ENCODE measurements at regions not wholly inside any gene's neighbourhood (a gene's known extent, or its start where the extent isn't known, plus 50 kb on each side); places are given as distances from the start of the nearest gene placed in this dataset.

DNA sequence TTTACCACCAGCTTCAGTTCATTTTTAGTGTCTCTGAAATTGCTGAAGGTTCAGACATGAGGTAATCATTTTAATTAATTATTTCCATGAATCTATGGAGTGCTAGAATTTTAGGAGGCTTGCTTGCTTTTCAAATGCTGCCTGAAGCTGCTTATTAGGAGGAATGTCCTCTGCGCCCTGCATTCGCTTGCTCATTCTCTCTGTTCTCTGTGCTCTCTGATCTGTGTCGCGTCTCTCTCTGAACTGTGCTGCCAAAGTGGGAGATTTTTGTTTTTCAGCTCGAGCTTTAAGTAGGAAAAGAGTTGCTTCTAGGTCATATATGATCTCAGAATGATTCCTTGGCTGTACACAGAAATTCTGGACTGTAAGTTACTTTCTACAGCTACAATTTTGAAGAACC lies 101.7 kb upstream of the PRR16 start:
- no peak for FAIRE-seq

DNA sequence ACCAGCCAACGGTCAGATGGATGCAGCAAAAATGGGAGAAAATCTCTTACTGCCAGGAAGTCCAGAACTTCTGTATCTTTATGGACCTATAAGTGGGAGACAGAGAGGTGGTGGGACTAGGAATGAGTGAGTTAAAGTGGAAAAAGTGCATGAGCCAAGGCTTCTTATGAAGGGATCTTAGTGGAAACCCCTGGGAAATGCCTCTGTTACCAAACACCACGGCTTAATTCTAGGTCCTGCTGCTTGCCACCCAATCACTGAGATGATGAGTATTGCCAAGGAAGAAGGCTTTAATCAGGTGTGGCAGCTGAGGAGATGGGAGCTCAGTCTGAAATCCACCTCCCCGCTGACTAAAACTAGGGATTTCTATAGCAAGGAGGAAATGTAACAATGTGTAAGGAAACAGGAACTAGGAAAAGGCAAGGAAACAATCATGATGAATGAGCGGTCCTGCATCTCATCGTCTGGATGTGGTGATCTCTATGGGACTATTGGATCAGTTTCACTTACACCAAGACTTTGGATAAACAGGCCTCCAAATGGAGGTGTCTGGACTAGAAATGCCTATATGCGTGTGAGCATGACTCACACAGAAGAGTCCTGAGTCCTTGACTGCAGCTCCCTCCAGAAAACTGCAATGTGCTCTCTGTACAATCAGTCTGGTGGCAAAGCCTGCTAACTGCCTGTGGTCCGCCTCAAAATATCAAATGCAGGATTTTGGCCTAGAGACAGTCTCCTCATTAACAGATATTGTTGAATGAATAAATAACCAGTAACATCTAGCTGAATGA lies 98.2 kb upstream of the PRR16 start:
- FAIRE-seq: no peak

DNA sequence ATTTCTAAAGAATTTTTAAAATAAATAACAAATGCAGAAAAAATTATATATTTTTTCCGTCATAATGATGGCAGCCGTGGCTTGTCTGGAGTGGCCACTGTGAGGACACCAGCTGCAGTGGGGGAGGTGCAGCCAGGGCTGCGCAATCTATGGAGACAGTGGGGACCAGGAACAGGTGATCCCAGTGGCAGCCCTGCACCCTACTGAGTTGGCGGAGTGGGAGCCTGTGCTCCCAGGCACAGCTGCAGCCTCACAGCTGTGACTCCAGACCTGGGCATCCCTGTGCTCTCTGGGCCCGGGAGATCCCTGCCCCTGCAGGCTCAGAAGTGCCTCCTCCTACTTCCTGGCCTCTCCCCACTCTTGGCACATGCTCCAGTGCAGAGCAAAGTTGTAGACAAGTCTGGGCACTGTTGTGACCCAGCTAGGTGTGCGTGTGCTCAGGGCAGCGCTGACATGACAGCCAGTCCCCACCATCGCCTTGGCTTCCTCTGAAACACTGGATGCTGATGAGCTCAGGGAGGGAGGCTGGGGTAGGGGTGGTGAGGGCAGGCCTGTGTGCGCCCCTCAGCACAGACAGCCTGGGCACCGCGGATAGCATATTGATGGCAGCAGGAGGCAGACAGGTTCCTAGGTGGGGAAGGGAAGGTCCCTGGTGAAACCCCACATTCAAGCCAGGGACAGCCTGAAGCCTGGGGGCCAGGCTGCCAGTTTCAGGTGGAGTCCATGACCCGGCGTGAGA lies 96.0 kb upstream of the PRR16 start:
- no peak for FAIRE-seq

DNA sequence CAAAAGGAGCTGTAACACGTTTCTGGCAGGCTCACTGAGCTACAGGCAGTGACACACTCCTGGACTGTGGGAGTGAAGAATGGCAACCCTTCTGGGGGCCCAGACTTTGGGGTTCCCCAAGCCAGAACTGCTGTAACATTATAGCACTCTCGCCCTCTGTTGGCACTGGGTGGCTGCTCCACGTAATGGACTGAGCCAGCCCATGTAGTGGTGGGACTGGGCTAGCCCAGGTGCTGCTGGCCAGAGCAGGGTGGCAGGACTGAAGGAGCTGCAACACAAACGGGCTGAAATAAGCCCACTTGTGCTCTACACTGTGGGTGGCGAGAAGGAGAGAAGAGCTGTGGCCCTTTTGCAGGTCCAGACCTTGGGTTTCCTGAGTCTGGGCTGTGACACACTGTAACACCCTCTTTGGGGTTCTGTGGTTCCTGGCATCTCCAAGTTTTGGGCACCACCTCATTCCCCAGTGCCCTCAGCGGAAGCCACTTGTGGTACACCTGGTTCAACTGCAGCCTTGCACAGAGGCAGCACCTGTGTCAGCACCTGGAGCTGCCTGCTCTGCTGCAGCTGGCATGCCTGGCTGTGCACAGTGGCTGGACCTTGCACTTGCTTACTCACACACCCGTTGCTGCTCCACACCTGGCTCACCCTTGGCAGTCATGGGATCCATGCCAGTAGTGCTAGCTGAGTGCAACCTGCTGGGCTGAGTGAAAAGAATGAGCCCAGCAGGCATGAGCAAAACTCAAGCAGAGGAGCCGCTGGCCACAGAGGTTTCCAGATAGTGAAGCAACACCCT lies 95.0 kb upstream of the PRR16 start:
- FAIRE-seq: no peak

DNA sequence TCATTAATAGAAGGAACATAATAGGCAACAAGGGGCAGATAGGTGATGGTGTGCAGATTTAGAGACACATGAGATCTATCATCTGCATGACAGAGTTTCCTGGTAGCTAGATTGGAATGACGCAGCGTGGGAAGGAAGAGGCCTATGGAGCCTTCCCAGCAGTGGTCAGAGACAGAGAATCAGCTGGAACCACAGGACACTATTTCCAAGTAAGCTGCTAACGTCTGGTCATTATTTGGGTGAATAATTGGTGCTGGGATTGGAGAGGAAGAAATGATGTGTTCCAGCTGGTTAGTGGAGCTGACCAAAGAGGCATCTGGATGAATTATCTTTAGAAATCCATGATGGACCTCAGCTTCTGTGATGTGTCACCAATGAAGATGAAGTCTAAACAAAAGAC lies 91.2 kb upstream of the PRR16 start:
- no peak for FAIRE-seq

DNA sequence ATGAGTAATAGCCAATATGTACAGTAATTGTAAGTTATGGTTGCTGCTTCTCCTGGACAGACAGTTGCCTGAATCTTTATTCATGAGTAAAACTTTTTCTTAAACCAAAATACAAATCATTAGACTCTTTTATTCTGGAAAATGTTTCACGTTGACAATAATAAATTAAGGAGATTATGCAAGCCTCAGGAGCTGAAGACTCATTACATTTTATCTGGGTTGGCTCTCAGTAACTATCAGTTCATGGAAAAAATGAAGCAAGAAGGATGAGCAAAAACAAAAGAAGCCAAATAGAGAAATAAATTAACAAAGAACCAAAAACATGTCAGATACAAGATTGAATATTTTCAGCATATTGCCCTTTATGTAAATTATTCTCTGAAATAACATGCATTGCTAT lies 88.9 kb upstream of the PRR16 start:
- FAIRE-seq: no peak

DNA sequence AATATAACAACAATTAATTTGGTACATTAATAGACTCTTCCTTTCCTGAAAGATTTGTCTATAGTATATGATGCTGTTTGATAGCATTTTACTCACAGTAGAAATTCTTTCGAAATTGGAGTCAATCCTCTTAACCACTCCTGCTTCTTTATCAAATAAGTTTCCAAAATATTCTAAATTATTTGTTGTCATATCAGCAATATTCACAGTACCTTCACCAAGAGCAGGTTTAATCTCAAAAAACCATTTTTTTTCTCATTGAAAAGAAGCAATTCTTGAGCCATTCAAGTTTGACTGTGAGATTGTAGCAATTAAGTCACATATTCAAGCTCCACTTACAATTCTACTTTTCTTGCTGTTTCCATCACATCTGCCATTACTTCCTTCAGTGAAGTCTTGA lies 83.5 kb upstream of the PRR16 start:
- no peak for FAIRE-seq

DNA sequence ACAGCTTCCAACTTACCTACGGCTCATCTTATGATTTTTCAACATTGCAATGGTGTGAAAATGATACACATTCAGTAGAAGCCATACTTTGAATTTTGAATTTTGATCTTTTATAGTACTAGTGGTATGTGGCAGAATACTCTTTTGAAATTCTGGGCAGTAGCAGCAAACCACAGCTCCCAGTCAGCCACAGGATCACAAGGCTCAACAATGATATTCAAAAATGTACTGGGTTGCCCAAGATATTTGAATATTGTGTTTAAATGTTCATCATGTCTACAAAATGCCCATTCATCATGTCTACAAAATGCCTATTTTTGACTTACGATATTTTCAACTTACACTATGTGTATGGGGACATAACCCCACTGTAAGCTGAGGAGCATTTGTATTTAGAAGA lies 81.3 kb upstream of the PRR16 start:
- no peak for FAIRE-seq

DNA sequence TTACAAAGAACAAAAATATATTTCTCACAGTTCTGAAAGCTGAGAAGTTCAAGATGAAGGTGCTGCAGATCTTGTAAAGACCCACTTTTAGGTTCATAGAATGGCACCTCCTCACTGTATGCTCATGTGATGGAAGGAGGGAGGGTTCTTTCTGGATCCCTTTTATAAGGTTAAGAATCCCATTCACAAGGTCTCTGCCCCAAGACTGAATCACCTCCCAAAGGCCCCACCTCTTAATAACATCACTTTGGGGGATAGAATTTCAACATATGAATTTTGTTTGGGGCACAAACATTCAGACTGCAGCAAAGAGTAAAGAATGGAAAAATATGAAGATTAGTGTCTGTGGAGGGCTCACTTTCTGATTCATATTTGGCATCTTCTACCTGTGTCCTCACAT lies 77.1 kb upstream of the PRR16 start:
- no peak for FAIRE-seq

DNA sequence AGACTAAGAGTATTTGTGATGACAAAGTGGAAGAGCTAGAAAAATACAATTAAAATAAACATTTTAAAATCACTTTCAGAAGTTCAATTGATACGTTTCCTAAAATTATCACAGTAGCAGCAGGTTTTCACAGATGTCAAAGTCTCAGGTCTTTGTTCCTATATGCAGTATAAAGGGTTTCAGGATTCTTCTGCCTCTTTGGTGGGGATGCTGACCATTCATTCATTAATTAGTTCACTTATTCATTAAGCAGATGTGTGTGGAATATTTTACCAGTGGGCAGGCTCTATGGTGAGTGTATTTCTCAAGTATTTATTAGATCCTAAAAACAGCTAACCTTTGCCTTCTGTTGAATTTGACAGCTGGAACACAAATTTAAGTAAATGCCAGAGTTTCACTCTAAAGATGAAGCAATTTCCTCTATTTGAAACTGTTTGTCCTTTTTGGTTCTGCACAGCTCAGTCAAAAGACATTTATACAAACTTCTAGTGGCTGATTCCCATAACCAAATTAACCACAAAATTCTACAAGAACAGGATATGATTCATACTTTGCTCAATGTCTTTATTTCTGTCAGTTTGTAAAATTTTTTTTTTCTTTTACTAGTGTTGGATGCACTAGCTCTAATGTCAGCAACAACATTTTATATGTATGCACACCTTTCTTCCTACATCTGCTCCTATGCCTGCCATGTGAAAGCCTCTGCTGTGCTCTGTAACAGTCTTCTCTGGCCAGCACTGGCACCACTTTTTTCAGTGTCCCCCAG lies 75.9 kb upstream of the PRR16 start:
- no peak for FAIRE-seq

DNA sequence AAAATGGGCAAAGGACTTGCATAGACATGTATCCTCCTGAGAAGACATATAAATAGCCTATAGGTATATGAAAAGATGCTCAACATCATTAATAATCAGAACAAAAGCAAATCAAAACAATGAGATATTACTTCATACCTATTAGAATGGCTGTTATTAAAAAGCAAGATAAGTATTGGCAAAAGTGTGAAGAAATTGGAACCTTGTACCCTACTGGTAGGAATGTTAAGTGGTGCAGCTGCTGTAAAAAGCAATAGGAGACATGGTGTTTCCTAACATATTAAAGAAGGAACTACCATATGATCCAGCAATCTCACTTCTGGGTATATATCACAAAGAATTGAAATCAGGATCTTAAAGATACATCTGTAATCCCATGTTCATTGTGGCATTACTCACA lies 69.8 kb upstream of the PRR16 start:
- no peak for FAIRE-seq

DNA sequence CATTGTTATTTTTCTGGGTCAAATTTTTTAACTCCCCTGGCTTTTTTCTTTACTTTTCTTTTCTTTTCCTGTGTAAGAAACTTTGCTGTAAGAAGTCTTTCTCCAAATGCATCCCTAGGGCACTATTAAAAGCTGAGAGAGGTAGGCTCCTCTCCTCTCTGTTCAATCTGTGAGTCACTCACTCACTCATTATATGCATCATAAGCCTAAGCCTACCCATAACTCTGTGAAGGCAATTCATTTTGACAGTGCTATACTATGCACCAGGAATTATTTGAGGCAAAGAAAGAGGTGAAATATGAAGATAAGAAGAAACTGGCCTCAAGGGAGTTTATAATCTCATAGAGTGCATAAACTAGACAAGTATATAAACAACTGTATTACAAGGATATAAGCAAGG lies 67.9 kb upstream of the PRR16 start:
- no peak for FAIRE-seq

DNA sequence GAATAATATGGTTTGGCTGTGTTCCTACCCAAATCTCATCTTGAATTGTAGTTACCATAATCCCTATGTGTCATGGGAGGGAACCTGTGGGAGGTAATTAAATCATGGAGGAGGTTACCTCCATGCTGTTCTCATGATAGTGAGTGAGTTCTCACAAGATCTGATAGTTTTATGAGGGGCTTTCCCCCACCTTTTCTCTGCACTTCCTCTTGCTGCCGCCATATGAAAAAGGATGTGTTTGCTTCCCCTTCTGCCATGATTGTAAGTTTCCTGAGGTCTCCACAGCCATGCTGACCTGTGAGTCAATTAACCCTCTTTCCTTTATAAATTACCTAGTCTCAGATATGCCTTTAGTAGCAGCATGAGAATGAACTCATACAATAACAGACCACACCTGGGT lies 63.7 kb upstream of the PRR16 start:
- no peak for FAIRE-seq

DNA sequence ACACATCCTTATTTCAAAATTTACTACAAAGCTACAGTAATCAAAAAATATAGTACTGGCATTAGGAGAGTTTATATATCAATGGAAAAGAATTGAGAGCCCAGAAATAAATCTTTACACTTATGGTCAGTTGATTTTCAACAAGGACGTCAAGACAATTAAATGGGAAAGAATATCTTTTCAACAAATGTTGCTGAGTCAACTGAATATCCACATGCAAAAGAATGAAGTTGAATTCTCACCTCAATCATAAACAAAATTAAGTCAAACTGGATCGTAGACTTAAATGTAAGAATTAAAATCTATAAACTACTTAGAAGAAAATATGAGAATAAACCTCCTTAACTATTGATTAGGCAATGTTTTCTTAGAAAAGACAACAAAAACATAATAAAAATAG lies 61.5 kb upstream of the PRR16 start:
- FAIRE-seq: no peak

DNA sequence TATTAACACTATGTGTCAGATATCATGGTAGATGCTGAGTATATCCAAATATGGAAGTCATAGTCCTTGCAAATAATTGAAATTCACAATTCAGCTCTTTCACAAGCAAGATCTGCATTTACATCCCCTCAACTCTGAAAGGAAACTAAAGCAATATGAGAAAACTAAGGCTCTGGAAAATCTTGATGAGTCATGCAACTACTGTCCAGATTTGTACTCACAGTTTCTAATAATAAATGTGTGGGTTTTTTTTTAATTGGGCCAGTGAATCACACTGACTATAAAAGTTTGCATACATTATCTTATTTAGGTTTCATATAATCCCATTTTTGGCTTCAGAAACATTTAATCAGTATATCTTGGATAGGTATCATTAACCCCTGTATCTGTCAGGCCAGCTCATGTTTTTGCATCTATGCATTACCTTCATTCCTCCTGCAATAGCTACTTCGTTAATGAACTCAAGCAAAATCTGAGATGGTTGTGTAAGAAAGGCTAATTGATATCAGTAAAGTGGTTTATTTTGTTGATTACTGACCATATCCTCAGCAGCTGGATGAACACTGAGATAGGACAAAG lies 58.7 kb upstream of the PRR16 start:
- FAIRE-seq: no peak

DNA sequence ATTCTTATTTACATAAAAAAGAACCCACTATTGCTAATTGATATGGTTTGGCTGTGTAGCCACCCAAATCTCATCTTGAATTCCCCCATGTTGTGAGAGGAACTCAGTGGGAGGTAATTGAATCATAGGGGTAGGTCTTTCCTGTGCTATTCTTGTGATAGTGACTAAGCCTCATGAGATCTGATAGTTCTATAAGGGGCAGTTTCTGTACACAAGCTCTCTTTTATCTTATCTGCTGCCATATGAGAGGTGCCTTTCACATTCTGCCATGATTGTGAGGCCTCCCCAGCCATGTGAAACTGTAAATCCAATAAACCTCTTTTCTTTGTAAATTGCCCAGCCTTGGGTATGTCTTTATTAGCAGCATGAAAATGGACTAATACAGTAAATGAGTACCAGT lies 58.2 kb upstream of the PRR16 start:
- FAIRE-seq: no peak

DNA sequence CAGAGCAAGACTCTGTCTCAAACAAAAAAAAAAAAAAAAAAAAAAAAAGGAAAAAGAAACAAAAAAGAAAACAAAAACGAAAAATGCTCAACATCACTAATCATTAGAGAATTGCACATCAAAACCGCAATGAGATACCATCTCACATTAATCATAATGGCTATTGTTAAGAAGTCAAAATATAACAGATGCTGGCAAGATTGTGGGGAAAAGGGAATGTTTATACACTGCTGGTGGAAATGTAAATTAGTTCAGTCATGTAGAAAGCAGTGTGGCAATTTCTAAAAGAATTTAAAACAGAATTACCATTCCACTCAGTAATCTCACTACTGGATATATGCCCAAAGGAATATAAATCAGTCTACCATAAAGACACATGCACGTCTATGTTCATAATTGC lies 50.4 kb upstream of the PRR16 start:
- FAIRE-seq: no peak
